GM13977 (cell line): ENCODE measurements at regions not wholly inside any gene's neighbourhood (a gene's known extent, or its start where the extent isn't known, plus 50 kb on each side); places are given as distances from the start of the nearest gene placed in this dataset.
"Not testable (repeated sequence)": the region's sequence is repeated elsewhere in the genome, so short reads cannot be mapped to it uniquely, and the experiment has no call there.

Source experiments
- DNase-seq: peaks from one replicate; pipeline ENCODE4 v3.0.0; 2012; ENCODE audit warnings: low spot score
- CTCF ChIP-seq: IDR thresholded peaks from 2 replicates; pipeline ENCODE4 v1.5.1; 2012; ENCODE audit warnings: mild to moderate bottlenecking, control low read depth; ENCODE audit not compliant: insufficient read depth; ENCODE audit errors: extremely low read depth, missing control alignments
- in situ Hi-C: fragments of 300-500 bp; cut with MboI; formaldehyde crosslinking; loops from one replicate; pipeline ENCODE4 v1.12.0; 2022; ENCODE audit warnings: low sequenced_read_pairs, low pct_unique_long_range_greater_than_20kb, mixed read lengths, inconsistent platforms; ENCODE audit not compliant: unreplicated experiment

- in situ Hi-C loops, DNase-seq: not testable (repeated sequence)
Measured at GRCh38 chr2:131711268-131711667, 183.6 kb downstream of the CCDC74A start.

- in situ Hi-C loops, DNase-seq: not testable (repeated sequence)
Measured at GRCh38 chr2:131717907-131718306, 190.2 kb downstream of the CCDC74A start.

GRCh38 chr2:131721163-131721562 is 193.5 kb downstream of the CCDC74A start:
- DNase-seq, in situ Hi-C loops: not testable (repeated sequence)

DNA sequence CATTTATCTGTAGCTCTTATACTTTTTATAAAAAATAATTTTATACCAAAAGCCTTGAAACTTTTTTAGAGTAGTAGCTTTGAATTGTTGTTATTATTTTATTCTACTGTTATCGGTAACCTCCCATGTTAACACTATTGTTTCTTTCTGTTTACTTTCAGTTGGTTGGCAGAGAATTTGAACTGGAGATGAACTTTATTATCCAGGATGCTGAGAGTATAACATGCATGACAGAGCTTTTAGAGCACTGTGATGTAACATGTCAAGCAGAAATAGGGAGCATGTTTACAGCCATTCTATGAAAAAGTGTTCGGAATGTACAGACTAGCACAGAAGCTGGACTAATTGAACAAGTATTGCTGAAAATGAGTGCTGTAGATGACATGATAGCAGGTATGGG is 194.6 kb downstream of the CCDC74A start:
- DNase-seq, in situ Hi-C loops: not testable (repeated sequence)

DNA sequence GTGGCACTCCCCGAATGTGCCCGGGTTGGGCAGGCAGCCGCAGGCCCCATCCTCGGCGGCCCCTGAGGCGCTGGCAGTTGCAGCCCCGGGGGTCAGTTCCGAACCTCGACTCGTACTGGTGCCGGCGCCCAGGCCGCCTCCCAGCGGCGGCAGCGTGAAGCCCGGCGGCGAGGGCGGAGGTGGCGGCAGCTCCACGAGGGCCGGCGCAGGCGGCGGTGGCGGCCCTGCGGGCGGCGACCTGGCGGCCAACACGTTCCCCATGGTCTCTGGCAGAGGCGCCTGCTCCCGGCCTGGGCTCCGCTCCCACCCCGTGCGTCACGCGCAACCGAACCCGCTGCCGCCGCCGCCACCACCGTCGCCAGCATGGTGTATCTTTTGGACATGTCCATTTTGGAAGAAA is 196.3 kb downstream of the CCDC74A start:
- DNase-seq, result no peak
- in situ Hi-C loops, result no loop called here
- TF ChIP-seq CTCF, result no peak

- DNase-seq, in situ Hi-C loops: not testable (repeated sequence)
Measured at GRCh38 chr2:131728451-131728850, 200.8 kb downstream of the CCDC74A start.

DNA sequence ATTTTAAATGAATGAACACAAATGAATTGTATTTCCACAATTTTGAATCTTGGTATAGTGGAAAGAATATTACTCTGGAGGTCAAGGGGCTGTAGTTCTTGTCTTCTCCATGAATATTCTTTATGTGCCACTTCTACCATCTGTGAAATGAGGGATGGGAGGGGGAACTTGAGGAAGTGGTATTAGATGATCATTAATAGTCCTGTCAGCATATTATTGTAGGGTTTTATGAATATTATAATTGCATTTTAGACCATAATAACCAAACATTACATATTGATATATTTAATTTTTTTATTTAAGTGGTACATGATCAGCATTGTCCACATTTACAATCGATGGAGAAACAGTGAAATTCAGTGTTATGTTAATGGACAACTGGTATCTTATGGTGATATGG is 205.8 kb downstream of the CCDC74A start:
- DNase-seq, in situ Hi-C loops: not testable (repeated sequence)

GRCh38 chr2:131736406-131736805 is 208.7 kb downstream of the CCDC74A start:
- in situ Hi-C loops, DNase-seq: not testable (repeated sequence)

- DNase-seq, in situ Hi-C loops: not testable (repeated sequence)
Measured at GRCh38 chr2:131738533-131738932, 210.8 kb downstream of the CCDC74A start.

DNA sequence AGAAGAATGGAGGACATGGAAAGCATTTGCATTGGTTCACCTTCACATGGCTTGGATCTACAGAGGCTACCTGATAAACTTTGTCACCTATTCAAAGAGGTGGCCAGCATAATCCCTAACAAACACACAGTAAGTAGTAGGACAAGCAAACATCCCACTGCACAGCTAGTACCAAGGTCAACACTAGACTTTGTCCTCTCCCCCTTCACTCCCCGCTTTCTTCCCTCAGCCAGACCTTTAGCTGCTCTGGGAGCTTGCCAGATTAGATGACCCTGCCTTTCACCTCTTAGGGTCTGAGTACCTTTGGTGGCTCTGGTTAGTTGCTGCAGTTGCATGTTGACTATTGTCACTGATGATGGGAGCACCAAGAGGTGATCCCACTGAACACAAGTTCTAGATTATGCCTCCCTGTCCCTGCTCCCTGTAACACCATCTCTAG is 211.3 kb downstream of the CCDC74A start:
- in situ Hi-C loops, DNase-seq: not testable (repeated sequence)

GRCh38 chr2:131753640-131754561 is 226.2 kb downstream of the CCDC74A start:
- in situ Hi-C loops, result no loop called here
- TF ChIP-seq CTCF, result no peak
- no peak for DNase-seq
